HG02588 (cell line): ENCODE measurements at regions not wholly inside any gene's neighbourhood (a gene's known extent, or its start where the extent isn't known, plus 50 kb on each side); places are given as distances from the start of the nearest gene placed in this dataset.
"Not testable (repeated sequence)": the region's sequence is repeated elsewhere in the genome, so short reads cannot be mapped to it uniquely, and the experiment has no call there.

Experiments
- ATAC-seq: cut with Tn5 transposase; IDR thresholded peaks from one replicate; pipeline ENCODE4 v1.9.1; 2021; ENCODE audit warnings: mild to moderate bottlenecking, moderate library complexity; ENCODE audit not compliant: unreplicated experiment

DNA sequence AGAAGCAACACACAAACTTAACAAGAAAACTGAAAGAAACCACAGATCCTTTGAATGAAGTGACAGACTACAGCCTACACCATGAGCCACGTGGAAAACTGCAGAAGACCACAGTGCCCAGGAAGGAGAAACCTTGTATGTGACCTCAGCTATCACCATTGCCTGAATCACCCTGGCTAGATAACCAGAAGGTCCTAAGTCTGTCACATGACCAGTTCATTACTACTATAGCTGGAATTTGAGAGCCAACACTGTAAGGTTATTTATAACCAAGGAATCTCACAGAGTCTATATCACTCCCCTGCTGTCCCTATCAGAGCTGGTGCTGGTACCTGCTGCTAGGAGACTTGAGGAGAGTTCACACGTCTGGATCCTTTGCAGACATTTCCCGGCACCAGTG lies 90.3 kb upstream of the FBXL17 start:
- ATAC-seq: no peak

DNA sequence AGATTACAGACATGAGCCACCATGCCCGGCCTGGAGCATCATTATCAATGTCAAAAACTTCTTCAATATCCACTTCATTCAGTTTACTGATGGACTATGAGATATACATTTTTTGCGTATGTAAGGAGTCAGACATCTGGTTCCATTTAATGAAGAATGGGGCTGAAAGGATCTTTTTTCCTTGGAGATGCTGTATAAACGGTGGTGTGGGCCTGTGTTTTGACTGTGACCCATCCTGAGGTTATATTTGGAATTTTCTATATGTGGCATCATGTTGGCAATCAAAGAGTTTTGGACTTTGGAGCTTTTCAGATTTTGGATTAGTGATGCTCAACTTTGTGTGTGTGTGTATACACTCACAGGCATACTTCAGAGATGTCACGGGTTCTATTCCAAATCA lies 85.7 kb upstream of the FBXL17 start:
- no peak for ATAC-seq

DNA sequence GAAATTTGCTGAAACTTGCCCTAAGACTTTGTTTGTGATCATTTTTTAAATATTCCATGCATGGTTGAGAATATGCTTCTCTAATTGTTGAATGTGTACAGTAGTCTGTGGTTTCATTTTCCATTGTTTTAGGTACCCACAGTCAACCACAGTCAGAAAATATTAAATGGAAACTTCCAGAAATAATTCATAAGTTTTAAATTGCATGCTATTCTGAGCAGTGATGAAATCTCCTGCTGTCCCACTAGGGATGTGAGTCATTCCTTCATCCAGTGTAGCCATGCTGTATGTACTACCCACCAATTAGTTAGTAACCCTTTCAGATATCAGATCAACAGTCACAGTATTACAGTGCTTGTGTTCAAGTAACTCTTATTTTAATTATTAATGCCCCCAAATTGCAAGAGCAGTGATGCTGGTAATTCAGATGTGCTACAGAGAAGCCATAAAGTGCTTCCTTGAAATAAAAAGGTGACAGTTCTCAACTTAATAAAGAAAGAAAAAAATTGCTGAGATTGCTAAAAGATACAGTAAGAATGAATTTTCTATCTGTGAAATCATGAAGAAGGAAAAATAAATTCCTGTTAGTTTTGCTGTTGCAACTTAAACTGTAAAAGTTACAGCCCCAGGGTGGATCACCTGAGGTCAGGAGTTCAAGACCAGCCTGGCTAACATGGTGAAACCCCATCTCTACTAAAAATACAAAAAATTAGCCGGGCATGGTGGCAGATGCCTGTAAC lies 79.9 kb upstream of the FBXL17 start:
- no peak for ATAC-seq

DNA sequence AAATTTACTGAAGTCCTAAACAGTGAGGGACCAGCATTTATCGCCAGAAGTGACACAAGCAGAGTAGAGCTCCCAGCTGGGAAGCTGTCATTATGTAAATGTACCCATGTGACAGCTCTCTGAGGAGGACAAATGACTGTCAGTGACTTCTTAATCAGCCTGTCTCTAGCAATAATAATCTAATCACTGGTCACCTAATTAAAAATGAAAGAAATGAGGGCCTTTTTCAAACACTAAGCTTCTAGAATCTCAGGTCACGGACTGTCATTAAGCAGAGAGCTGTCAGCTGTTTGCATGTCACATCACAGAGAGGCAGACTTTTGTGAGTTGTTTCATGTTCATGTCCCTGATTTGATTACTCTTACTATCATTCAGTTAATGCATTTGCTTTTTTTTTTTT lies 77.9 kb upstream of the FBXL17 start:
- no peak for ATAC-seq

DNA sequence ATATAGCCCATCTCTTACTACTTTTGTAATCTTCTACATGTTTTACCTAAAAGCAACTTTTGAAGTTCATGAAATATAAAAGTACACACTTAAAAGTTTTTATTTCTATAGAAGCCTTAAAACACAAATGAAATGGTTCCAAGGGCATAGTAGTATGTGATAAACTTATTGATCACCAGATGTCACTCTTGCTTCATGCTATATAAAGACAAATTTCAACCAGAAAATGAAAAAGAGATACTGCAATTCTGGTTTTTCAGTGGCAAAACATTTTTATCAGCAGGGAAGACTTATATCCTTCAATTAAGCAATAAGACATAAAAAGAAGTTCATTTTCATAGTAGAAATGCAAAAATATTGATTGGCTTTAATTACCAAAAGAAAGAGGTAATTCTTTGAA lies 69.4 kb upstream of the FBXL17 start:
- ATAC-seq: no peak

DNA sequence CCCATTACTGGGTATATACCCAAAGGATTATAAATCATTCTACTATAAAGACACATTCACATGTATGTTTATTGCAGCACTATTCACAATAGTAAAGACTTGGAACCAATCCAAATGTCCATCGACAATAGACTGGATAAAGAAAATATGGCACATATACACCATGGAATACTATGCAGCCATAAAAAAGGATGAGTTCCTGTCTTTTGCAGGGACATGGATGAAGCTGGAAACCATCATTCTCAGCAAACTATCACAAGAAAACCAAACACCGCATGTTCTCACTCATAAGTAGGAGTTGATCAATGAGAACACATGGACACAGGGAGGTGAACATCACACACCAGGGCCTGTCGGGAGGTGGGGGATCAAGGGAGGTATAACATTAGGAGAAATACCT lies 62.2 kb upstream of the FBXL17 start:
- not testable (repeated sequence) for ATAC-seq

DNA sequence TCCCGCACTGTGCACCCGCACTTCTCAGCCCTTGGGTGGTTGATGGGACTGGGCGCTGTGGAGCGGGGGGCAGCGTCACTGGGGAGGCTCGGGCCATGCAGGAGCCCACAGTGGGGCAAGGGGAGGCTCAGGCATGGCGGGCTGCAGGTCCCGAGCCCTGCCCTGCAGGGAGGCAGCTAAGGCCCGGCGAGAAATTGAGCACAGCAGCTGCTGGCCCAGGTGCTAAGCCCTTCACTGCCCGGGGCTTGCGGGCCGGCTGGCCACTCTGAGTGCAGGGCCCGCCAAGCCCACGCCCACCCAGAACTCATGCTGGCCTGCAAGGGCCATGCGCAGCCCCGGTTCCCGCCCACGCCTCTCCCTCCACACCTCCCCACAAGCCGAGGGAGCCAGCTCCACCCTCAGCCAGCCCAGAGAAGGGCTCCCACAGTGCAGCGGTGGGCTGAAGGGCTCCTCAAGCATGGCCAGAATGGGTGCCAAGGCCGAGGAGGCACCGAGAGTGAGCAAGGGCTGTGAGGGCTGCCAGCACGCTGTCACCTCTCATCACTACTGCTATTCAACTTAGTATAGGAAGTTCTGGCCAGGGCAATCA lies 60.3 kb upstream of the FBXL17 start:
- not testable (repeated sequence) for ATAC-seq

DNA sequence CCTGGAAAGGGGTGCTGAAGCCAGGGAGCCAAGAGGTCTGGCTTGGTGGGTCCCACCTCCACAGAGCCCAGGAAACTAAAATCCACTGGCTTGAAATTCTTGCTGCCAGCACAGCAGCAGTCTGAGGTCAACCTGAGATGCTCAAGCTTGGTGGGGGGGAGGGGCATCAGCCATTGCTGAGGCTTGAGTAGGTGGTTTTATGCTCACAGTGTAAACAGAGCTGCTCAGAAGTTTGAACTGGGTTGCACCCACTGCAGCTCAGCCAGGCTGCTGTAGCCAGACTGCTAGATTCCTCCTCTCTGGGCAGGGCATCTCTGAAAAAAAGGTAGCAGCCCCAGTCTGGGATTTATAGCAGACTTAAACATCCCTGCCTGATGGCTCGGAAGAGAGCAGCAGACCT lies 55.5 kb upstream of the FBXL17 start:
- ATAC-seq: no peak

DNA sequence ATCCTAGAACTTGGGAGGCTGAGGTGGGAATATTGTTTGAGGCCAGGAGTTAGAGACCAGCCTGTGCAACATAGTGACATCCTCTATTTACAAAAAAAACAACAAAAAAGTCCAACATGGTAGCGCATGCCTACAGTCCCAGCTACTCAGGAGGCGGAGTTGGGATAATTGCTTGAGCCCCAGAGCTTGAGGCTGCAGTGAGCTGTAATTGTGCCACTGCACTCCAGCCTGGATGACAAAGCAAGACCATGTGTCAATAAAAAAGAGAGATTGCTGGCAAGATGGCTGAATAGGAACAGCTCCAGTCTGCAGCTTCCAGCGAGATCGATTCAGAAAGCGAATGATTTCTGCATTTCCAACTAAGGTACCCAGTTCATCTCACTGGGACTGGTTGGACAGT lies 54.8 kb upstream of the FBXL17 start:
- ATAC-seq: no peak

DNA sequence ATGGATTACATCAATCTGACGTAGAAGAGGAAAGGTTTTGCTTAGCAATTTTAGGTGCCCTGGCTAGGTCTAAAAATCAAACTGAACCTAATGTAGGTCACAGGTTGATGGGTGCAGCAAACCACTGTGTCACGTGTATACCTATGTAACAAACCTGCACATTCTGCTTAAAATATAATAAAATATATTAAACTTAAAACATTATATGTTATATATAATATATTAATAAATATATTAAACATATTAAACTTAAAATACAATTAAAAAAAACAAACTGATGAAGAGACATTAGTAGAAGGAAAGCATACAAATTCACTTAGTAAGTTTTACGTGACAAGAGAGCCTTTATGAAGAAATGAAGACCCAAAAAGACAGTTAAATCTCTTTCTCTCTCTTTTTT lies 51.7 kb upstream of the FBXL17 start:
- no peak for ATAC-seq

DNA sequence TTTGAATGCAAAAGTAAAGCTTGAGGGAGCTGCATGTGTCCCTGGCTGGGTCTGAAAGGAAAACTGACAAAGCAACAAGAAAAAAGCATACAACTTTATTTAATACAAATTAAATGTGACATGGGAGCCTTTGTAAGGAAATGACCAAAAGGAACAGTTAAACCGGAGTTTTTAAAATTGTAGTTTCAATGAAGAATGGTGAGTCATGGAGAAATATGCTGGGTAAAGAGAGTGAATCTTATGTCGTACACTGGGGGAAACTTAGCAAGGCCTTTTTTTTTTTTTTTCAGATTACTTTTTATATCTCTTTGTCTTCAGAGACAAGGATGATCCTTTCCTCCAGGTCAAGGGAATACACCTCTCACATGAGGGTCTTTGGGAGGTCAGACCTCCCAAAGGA lies 50.1 kb upstream of the FBXL17 start:
- no peak for ATAC-seq
